Mucosa of descending colon (tissue), 3 donors: ENCODE measurements at regions not wholly inside any gene's neighbourhood (a gene's known extent, or its start where the extent isn't known, plus 50 kb on each side); places are given as distances from the start of the nearest gene placed in this dataset.

Source experiments
- ATAC-seq: fragments of 200-7000 bp; cut with Tn5 transposase; one replicate; pipeline ENCODE4 v1.9.1; 2020; ENCODE audit warnings: mild to moderate bottlenecking, moderate library complexity
- DNase-seq, 3 donors: peaks; one replicate each; pipeline ENCODE4 v3.0.0-alpha.2; 2020
- H3K36me3 ChIP-seq: fragments of 200-600 bp; one replicate; pipeline ENCODE4 v1.8.0; 2021; ENCODE audit warnings: low read depth, mild to moderate bottlenecking
- H3K4me1 ChIP-seq: fragments of 200-600 bp; one replicate; pipeline ENCODE4 v1.8.0; 2021; ENCODE audit warnings: low read depth, mild to moderate bottlenecking
- H3K4me3 ChIP-seq: fragments of 200-600 bp; one replicate; pipeline ENCODE4 v1.8.0; 2021; ENCODE audit warnings: mild to moderate bottlenecking
- H3K9me3 ChIP-seq: fragments of 200-600 bp; one replicate; pipeline ENCODE4 v1.8.0; 2021; ENCODE audit warnings: mild to moderate bottlenecking
- CTCF ChIP-seq: fragments of 200-600 bp; IDR thresholded peaks from one replicate; pipeline ENCODE4 v1.8.0; 2022; ENCODE audit warnings: antibody characterized with exemption, mild to moderate bottlenecking
- intact Hi-C, 2 donors: fragments of 100-400 bp; cut with DNase I in 1 of 2; cut with micrococcal nuclease in 1 of 2; formaldehyde crosslinking; loops; one replicate each; pipeline versions ENCODE4 v1.11.0 to v1.11.1; 2022; cut with DNase I, micrococcal nuclease
- donor health status: DM: no; HTN: no; CAD: no; lungs with moderate emphysema.
- donor health status: DM: no; HTN: no; CAD: no.
- donor health status: DM: no; HTN: yes; CAD: no.

- Histone ChIP-seq H3K36me3 (no peaks in the 10 kb centered on the region), H3K9me3 (no peaks in the 10 kb centered on the region), H3K4me3 (no peak overlapping the region), H3K4me1 (no peaks in the 10 kb centered on the region)
- TF ChIP-seq CTCF, result no peak
- intact Hi-C loops, result no loop called here
- no peak for DNase-seq
- no peak for ATAC-seq
These were observed 268.4 kb downstream of the PLPP3 start for GRCh38 chr1:56310945-56311344.

- Histone ChIP-seq H3K4me3 (no peak overlapping the region), H3K9me3 (no peaks in the 10 kb centered on the region), H3K36me3 (no peaks in the 10 kb centered on the region), H3K4me1 (no peaks in the 10 kb centered on the region)
- ATAC-seq (no peak), DNase-seq (no peak)
- TF ChIP-seq CTCF, result no peak
- intact Hi-C loops, result no loop called here
These were observed 270.3 kb downstream of the PLPP3 start for GRCh38 chr1:56309065-56309464.

GRCh38 chr1:56304975-56305374 is 274.4 kb downstream of the PLPP3 start:
- H3K9me3 ChIP-seq, result no peaks in the 10 kb centered on the region
- H3K4me1 ChIP-seq, result no peaks in the 10 kb centered on the region
- no peak overlapping the region for H3K4me3 ChIP-seq
- TF ChIP-seq CTCF, result no peak
- intact Hi-C loops, result no loop called here
- H3K36me3 ChIP-seq, result no peaks in the 10 kb centered on the region
- DNase-seq (no peak), ATAC-seq (no peak)

- Histone ChIP-seq H3K4me3 (no peak overlapping the region), H3K36me3 (no peaks in the 10 kb centered on the region), H3K4me1 (no peaks in the 10 kb centered on the region), H3K9me3 (no peaks in the 10 kb centered on the region)
- TF ChIP-seq CTCF, result no peak
- no peak for DNase-seq
- intact Hi-C loops, result no loop called here
- no peak for ATAC-seq
These were observed 275.6 kb downstream of the PLPP3 start for GRCh38 chr1:56303805-56304204.

GRCh38 chr1:56302878-56303277 is 276.5 kb downstream of the PLPP3 start:
- Histone ChIP-seq H3K36me3 (no peaks in the 10 kb centered on the region), H3K9me3 (no peaks in the 10 kb centered on the region), H3K4me3 (no peak overlapping the region), H3K4me1 (peaks cover 4% of the 10 kb centered on the region)
- DNase-seq (no peak), ATAC-seq (no peak)
- intact Hi-C loops, result no loop called here
- no peak for TF ChIP-seq CTCF

GRCh38 chr1:56301791-56302190 is 277.6 kb downstream of the PLPP3 start:
- Histone ChIP-seq H3K36me3 (no peaks in the 10 kb centered on the region), H3K9me3 (no peaks in the 10 kb centered on the region), H3K4me1 (peaks cover 4% of the 10 kb centered on the region), H3K4me3 (no peak overlapping the region)
- ATAC-seq, result no peak
- no peak for TF ChIP-seq CTCF
- no peak for DNase-seq
- intact Hi-C loops, result no loop called here
